ENCODE measurements at regions not wholly inside any gene's neighbourhood (a gene's known extent, or its start where the extent isn't known, plus 50 kb on each side); places are given as distances from the start of the nearest gene placed in this dataset.
"Not testable (repeated sequence)": the region's sequence is repeated elsewhere in the genome, so short reads cannot be mapped to it uniquely, and the experiment has no call there.

GRCh38 chr6:47420394-47421371 is 56.9 kb upstream of the CD2AP start:
- H3K4me3 ChIP-seq (ENCODE audit: low read length): no peak overlapping the region
- TF ChIP-seq ZNF274 (IDR thresholded peaks at IDR 0.05; ENCODE audit: low read depth, low read length): no peak

DNA sequence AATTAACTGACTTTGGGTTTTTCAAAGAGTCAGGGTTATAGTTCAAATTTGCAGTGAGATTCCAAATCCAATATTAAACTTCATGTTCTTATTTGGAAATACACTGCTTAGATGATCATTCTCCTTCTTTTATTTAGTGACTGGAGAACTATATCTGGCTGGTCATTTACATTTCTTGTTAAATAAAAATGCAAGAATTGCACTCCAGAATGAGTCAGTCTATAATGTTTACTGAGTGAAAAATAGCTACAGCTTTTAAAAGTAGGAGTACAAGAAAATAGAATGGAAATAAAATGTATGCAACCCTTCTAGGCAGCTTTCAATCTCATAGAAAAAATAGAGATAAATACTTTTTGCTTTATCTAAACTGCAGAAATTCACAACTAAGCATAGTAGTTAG is 54.5 kb upstream of the CD2AP start:
- TF ChIP-seq ZNF274 (IDR thresholded peaks at IDR 0.05; ENCODE audit: low read depth, low read length): no peak
- no peak overlapping the region for H3K4me3 ChIP-seq (ENCODE audit: low read length)

DNA sequence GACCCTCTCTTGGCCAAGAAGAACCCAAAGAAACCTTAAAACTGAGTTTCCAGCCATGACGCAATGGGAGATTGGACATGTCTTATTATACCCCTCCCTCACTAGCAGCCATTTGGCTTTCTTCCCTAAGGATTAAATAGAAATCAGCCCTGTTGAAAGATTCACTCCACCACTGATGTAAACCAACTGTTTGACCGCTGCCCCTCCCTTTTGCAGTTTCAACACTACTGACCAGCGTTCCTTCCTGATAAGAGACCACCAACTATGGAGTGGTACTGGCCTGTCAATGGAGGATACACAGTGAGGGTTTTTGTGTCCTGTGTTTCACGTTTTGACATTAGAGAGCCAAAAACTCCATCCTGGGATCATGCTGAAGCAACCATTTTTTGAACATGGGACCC is 53.2 kb upstream of the CD2AP start:
- TF ChIP-seq ZNF274 (IDR thresholded peaks at IDR 0.05; ENCODE audit: low read depth, low read length): no peak
- H3K4me3 ChIP-seq (ENCODE audit: low read length): no peak overlapping the region

DNA sequence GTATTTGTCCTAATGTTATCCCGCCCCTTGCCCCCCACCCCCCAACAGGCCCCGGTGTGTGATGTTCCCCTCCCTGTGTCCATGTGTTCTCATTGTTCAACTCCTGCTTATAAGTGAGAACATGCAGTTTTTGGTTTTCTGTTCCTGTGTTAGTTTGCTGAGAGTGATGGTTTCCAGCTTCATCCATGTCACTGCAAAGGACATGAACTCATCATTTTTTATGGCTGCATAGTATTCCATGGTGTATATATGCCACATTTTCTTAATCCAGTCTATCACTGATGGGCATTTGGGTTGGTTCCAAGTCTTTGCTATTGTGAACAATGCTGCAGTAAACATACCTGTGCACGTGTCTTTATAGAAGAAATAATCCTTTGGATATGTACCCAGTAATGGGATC is 51.9 kb upstream of the CD2AP start:
- H3K4me3 ChIP-seq (ENCODE audit: low read length): not testable (repeated sequence)

DNA sequence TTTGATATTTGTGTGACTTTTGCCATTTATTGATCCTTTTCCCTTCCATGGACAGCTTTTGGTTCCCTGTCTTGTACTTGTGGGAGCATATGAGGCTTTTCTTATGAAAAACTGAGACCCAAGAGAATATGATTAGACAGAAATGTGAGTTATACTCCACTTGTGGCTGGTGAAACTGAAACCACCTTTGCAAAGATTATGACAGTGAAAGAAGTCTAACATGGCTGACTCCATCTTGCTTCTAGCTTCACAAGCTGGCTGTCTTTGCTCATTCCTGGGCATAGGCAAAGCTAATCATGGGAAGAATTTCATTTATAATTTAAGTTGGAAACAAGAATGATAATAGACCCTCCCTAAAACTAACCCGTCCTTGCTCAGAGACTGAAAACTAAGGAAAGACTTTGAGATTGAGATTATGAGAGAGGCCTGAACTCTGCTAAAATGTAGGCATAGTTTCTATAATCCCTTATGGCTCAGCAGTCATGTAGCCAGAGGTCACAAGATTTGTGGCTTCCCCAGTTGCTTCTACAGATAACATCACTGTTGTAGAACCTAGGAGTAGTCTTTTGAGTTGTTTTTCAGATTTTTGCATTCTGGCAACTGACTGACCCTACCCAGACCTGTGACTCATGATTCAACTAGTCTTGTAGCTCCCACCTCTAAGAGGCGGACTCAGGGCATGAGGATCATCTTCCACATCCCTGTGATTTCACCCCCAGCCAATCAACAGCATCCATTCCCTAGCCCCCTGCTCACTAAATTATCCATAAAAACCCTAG is 50.9 kb upstream of the CD2AP start:
- H3K4me3 ChIP-seq (ENCODE audit: low read length): no peak overlapping the region
- no peak for TF ChIP-seq ZNF274 (IDR thresholded peaks at IDR 0.05; ENCODE audit: low read depth, low read length)

- H3K4me3 ChIP-seq (ENCODE audit: low read length): no peak overlapping the region
- TF ChIP-seq ZNF274 (IDR thresholded peaks at IDR 0.05; ENCODE audit: low read depth, low read length): no peak
Measured at GRCh38 chr6:47427680-47428079, 49.9 kb upstream of the CD2AP start.
